CMK (cell line): ENCODE measurements at regions not wholly inside any gene's neighbourhood (a gene's known extent, or its start where the extent isn't known, plus 50 kb on each side); places are given as distances from the start of the nearest gene placed in this dataset.

Experiments used
- DNase-seq: peaks from one replicate; pipeline ENCODE4 v3.0.0-alpha.2; 2010; ENCODE audit warnings: low read depth

- DNase-seq: no peak
Observed at GRCh38 chr1:30046751-30047150, 676.6 kb downstream of the MATN1 start.

- no peak for DNase-seq
Observed at GRCh38 chr1:30045304-30046090, 677.9 kb downstream of the MATN1 start.

GRCh38 chr1:30044656-30045144, 678.7 kb downstream of the MATN1 start:
- no peak for DNase-seq

GRCh38 chr1:30043731-30044408, 679.5 kb downstream of the MATN1 start:
- no peak for DNase-seq

- DNase-seq: no peak
Observed at GRCh38 chr1:30043256-30043655, 680.1 kb downstream of the MATN1 start.

- DNase-seq: no peak
Observed at GRCh38 chr1:30042438-30043147, 680.8 kb downstream of the MATN1 start.

GRCh38 chr1:30041741-30042437, 681.5 kb downstream of the MATN1 start:
- no peak for DNase-seq

GRCh38 chr1:30040081-30041019, 683.0 kb downstream of the MATN1 start:
- no peak for DNase-seq

GRCh38 chr1:30039354-30040080, 683.9 kb downstream of the MATN1 start:
- no peak for DNase-seq

- DNase-seq: no peak
Observed at GRCh38 chr1:30038134-30039025, 685.0 kb downstream of the MATN1 start.

GRCh38 chr1:30037251-30038118, 685.9 kb downstream of the MATN1 start:
- DNase-seq: no peak

- no peak for DNase-seq
Observed at GRCh38 chr1:30036666-30037065, 686.7 kb downstream of the MATN1 start.

GRCh38 chr1:30036229-30036547, 687.2 kb downstream of the MATN1 start:
- DNase-seq: no peak

GRCh38 chr1:30035522-30036228, 687.7 kb downstream of the MATN1 start:
- DNase-seq: no peak

GRCh38 chr1:30034627-30035521, 688.5 kb downstream of the MATN1 start:
- DNase-seq: no peak

- DNase-seq: no peak
Observed at GRCh38 chr1:30034105-30034626, 689.2 kb downstream of the MATN1 start.
